PC-3 (cell line): ENCODE measurements at regions not wholly inside any gene's neighbourhood (a gene's known extent, or its start where the extent isn't known, plus 50 kb on each side); places are given as distances from the start of the nearest gene placed in this dataset.

Experiments used
- ATAC-seq: fragments of 200-7000 bp; cut with Tn5 transposase; 2 replicates; pipeline ENCODE4 v1.9.1; 2020; ENCODE audit warnings: mild to moderate bottlenecking, moderate library complexity
- BruUV-seq: library from RNA; stranded (reverse); fragments of 400-500 nt; replicated peaks from 2 replicates; lab custom pipeline; 2021; lab: Mats Ljungman, UMichigan
- CTCF ChIA-PET: fragments of 300-600 bp; sonication (Branson Sonifier 250); formaldehyde crosslinking; loops from one replicate; lab custom pipeline; 2022; ENCODE audit warnings: antibody characterized with exemption; lab: Charles Lee
- POLR2A ChIA-PET: fragments of 300-600 bp; sonication (Branson Sonifier 250); formaldehyde crosslinking; loops from one replicate; lab custom pipeline; 2022; ENCODE audit warnings: antibody characterized with exemption; ENCODE audit not compliant: unreplicated experiment; lab: Charles Lee
- DNase-seq: peaks from one replicate; pipeline ENCODE4 v3.0.0-alpha.2; 2015
- H2AFZ ChIP-seq: fragments of 300-600 bp; sonication (generic); 2 replicates; pipeline ENCODE4 v1.6.0; 2016; ENCODE audit warnings: antibody characterized with exemption, low read length
- H3F3A ChIP-seq: fragments of 300-600 bp; sonication (generic); one replicate; pipeline ENCODE4 v1.6.0; 2017; ENCODE audit warnings: antibody characterized with exemption, low read length, control low read depth, mild to moderate bottlenecking; ENCODE audit not compliant: unreplicated experiment
- H3K27ac ChIP-seq: fragments of 300-600 bp; sonication (generic); 2 replicates; pipeline ENCODE4 v1.5.1; 2016; ENCODE audit warnings: mild to moderate bottlenecking, low read length
- H3K27me3 ChIP-seq: fragments of 300-600 bp; sonication (generic); 2 replicates; pipeline ENCODE4 v1.6.1; 2016; ENCODE audit warnings: low read length, mixed read lengths
- H3K36me3 ChIP-seq: fragments of 300-600 bp; sonication (generic); 2 replicates; pipeline ENCODE4 v1.6.1; 2016; ENCODE audit warnings: low read depth, mixed run types, low read length, mixed read lengths
- H3K4me1 ChIP-seq: fragments of 300-600 bp; sonication (generic); 2 replicates; pipeline ENCODE4 v1.5.1; 2016; ENCODE audit warnings: low read length; ENCODE audit not compliant: insufficient read depth
- H3K4me2 ChIP-seq: fragments of 300-600 bp; sonication (generic); 2 replicates; pipeline ENCODE4 v1.6.0; 2016; ENCODE audit warnings: low read length
- H3K4me3 ChIP-seq: fragments of 300-600 bp; sonication (generic); 2 replicates; pipeline ENCODE4 v1.5.1; 2016; ENCODE audit warnings: mild to moderate bottlenecking, low read length, mixed read lengths
- H3K79me2 ChIP-seq: fragments of 300-600 bp; sonication (generic); 2 replicates; pipeline ENCODE4 v1.6.1; 2017; ENCODE audit warnings: low read length, mixed read lengths
- H3K9ac ChIP-seq: fragments of 300-600 bp; sonication (generic); 2 replicates; pipeline ENCODE4 v1.6.0; 2016; ENCODE audit warnings: mild to moderate bottlenecking, low read length
- H3K9me2 ChIP-seq: fragments of 300-600 bp; sonication (generic); replicated peaks from 2 replicates; pipeline ENCODE4 v1.6.1; 2016; ENCODE audit warnings: mixed run types, low read length, mixed read lengths
- H3K9me3 ChIP-seq: fragments of 300-600 bp; sonication (generic); 2 replicates; pipeline ENCODE4 v1.6.1; 2016; ENCODE audit warnings: low read length, mixed read lengths
- H4K20me1 ChIP-seq: fragments of 300-600 bp; sonication (generic); 2 replicates; pipeline ENCODE4 v1.6.1; 2016; ENCODE audit warnings: low read length, mixed read lengths
- CTCF ChIP-seq: fragments of 300-600 bp; sonication (generic); conservative IDR thresholded peaks from 2 replicates; pipeline ENCODE4 v1.5.1; 2017; ENCODE audit warnings: antibody characterized with exemption, low read depth, mild to moderate bottlenecking, low read length
- EZH2 ChIP-seq: fragments of 300-600 bp; sonication (generic); IDR thresholded peaks from one replicate; pipeline ENCODE4 v1.6.1; 2017; ENCODE audit warnings: antibody characterized with exemption, mild to moderate bottlenecking, low read length; ENCODE audit not compliant: unreplicated experiment
- EZH2phosphoT487 ChIP-seq: fragments of 300-600 bp; sonication (generic); IDR thresholded peaks from 2 replicates; pipeline ENCODE4 v1.6.1; 2018; ENCODE audit warnings: mild to moderate bottlenecking, antibody characterized with exemption, low read length, borderline replicate concordance
- intact Hi-C: fragments of 100-400 bp; cut with micrococcal nuclease; formaldehyde crosslinking; loops from 2 replicates; pipeline ENCODE4 v1.9.0; 2023

GRCh38 chr2:222805591-222806304 is 55.1 kb upstream of the ACSL3 start:
- H3K9me3 ChIP-seq, result no peaks in the 10 kb centered on the region
- H3K9me2 ChIP-seq, result no peaks in the 10 kb centered on the region
- DNase-seq (no peak), ATAC-seq (no peak)
- no peaks in the 10 kb centered on the region for H4K20me1 ChIP-seq
- H3K36me3 ChIP-seq, result no peaks in the 10 kb centered on the region
- no peak overlapping the region for H3K27ac ChIP-seq
- no peaks in the 10 kb centered on the region for H3F3A ChIP-seq
- ChIA-PET POLR2A (no interaction called here), CTCF (no interaction called here)
- no TSS peak for BruUV-seq
- H3K4me1 ChIP-seq, result peaks cover 15% of the 10 kb centered on the region; the same call in 1 of the 2 replicates
- H3K9ac ChIP-seq, result no peak overlapping the region
- H3K4me2 ChIP-seq, result no peak overlapping the region
- H3K4me3 ChIP-seq, result no peak overlapping the region
- no peaks in the 10 kb centered on the region for H3K27me3 ChIP-seq
- TF ChIP-seq EZH2 (no peak), EZH2phosphoT487 (no peak), CTCF (no peak)
- H3K79me2 ChIP-seq, result no peaks in the 10 kb centered on the region
- H2AFZ ChIP-seq, result no peak overlapping the region
- intact Hi-C loops, result no loop called here

- no peaks in the 10 kb centered on the region for H3K9me3 ChIP-seq
- ChIA-PET CTCF (no interaction called here), POLR2A (no interaction called here)
- H3K27ac ChIP-seq, result no peak overlapping the region
- H3K4me1 ChIP-seq, result peaks cover 15% of the 10 kb centered on the region; the same call in 1 of the 2 replicates
- no peaks in the 10 kb centered on the region for H4K20me1 ChIP-seq
- no peak overlapping the region for H3K4me3 ChIP-seq
- no peaks in the 10 kb centered on the region for H3K9me2 ChIP-seq
- peak overlapping the region; percentile 35 for H3K4me2 ChIP-seq
- no peaks in the 10 kb centered on the region for H3K36me3 ChIP-seq
- H3K27me3 ChIP-seq, result no peaks in the 10 kb centered on the region
- BruUV-seq, result no TSS peak
- intact Hi-C loops, result no loop called here
- TF ChIP-seq EZH2phosphoT487 (no peak), CTCF (no peak), EZH2 (no peak)
- ATAC-seq (peak; percentile 51; the same call in 1 of the 2 replicates), DNase-seq (no peak)
- H3K9ac ChIP-seq, result no peak overlapping the region
- H3K79me2 ChIP-seq, result no peaks in the 10 kb centered on the region
- H2AFZ ChIP-seq, result peak overlapping the region; percentile 18
- H3F3A ChIP-seq, result no peaks in the 10 kb centered on the region
Observed at GRCh38 chr2:222806526-222807137, 54.2 kb upstream of the ACSL3 start.

- Histone ChIP-seq H3K79me2 (no peaks in the 10 kb centered on the region), H3K4me1 (peaks cover 15% of the 10 kb centered on the region; the same call in 1 of the 2 replicates), H3K4me3 (no peak overlapping the region), H3F3A (no peaks in the 10 kb centered on the region), H3K9me3 (no peaks in the 10 kb centered on the region), H4K20me1 (no peaks in the 10 kb centered on the region), H2AFZ (no peak overlapping the region), H3K9me2 (no peaks in the 10 kb centered on the region), H3K9ac (no peak overlapping the region), H3K27me3 (no peaks in the 10 kb centered on the region), H3K36me3 (no peaks in the 10 kb centered on the region), H3K27ac (no peak overlapping the region), H3K4me2 (no peak overlapping the region)
- ChIA-PET CTCF (no interaction called here), POLR2A (no interaction called here)
- BruUV-seq, result no TSS peak
- no peak for DNase-seq
- intact Hi-C loops, result no loop called here
- ATAC-seq, result no peak
- TF ChIP-seq EZH2phosphoT487 (no peak), EZH2 (no peak), CTCF (no peak)
Observed at GRCh38 chr2:222807431-222807830, 53.4 kb upstream of the ACSL3 start.
